K562 (cell line): ENCODE measurements at regions not wholly inside any gene's neighbourhood (a gene's known extent, or its start where the extent isn't known, plus 50 kb on each side); places are given as distances from the start of the nearest gene placed in this dataset.

Experiments used
- ATAC-seq: fragments of 200-7000 bp; cut with Tn5 transposase; 3 replicates; pipeline ENCODE4 v1.9.1; 2020; ENCODE audit warnings: moderate library complexity
- BruUV-seq: library from RNA; stranded (reverse); fragments of 400-500 nt; replicated peaks from 2 replicates; lab custom pipeline; 2021; lab: Mats Ljungman, UMichigan
- CTCF ChIA-PET: fragments of 300-600 bp; formaldehyde crosslinking; extraction: SDS; loops from one replicate; lab custom pipeline; 2021; ENCODE audit warnings: low intra/inter-chr PET ratio; lab: Yijun Ruan, JAX
- POLR2A ChIA-PET: fragments of 300-600, 350-650 bp; sonication (Branson Sonifier 250); formaldehyde crosslinking; extraction: SDS; loops from one replicate; lab custom pipeline; 2021; ENCODE audit warnings: antibody characterized with exemption, inconsistent platforms; lab: Yijun Ruan, JAX
- DNase-seq, 4 experiments: peaks; one replicate each; pipeline versions ENCODE4 v3.0.0 to v3.0.0-alpha.2; 2011 to 2018; ENCODE audit warnings: low spot score in 3 of 4, mixed read lengths in 3 of 4; ENCODE audit errors: extremely low read depth in 1 of 4
- FAIRE-seq: peaks from 2 replicates; lab custom pipeline; 2011; peaks lifted over from hg19 to GRCh38; lab: Jason Lieb, UNC
- H2AFZ ChIP-seq: 2 replicates; pipeline ENCODE4 v1.6.0; 2011; ENCODE audit warnings: low read depth, low read length, control low read depth, inconsistent platforms
- H3K27ac ChIP-seq: fragments of 200-600 bp; 3 replicates; pipeline ENCODE4 v1.8.0; 2011; ENCODE audit warnings: low read depth, mild to moderate bottlenecking, control low read depth, inconsistent platforms, low read length, moderate library complexity, mixed read lengths; ENCODE audit errors: extremely low read depth
- H3K27me3 ChIP-seq, 2 experiments: fragments of 300-600 bp in 1 of 2; 2 replicates in 1 of 2; 3 replicates in 1 of 2; pipeline versions ENCODE4 v1.6.0 to v1.8.0; 2011; ENCODE audit warnings: inconsistent platforms in 2 of 2, low read length in 2 of 2, mild to moderate bottlenecking in 1 of 2, mixed read lengths in 1 of 2, moderate library complexity in 1 of 2; ENCODE audit not compliant: control insufficient read depth in 2 of 2, insufficient read depth in 2 of 2
- H3K36me3 ChIP-seq: fragments of 300-600 bp; 3 replicates; pipeline ENCODE4 v1.8.0; 2011; ENCODE audit warnings: mild to moderate bottlenecking, low read length, inconsistent platforms; ENCODE audit not compliant: control insufficient read depth, insufficient read depth
- H3K4me1 ChIP-seq, 2 experiments: fragments of 200-600 bp in 1 of 2; replicated peaks in 1 of 2; 2 replicates in 1 of 2; 3 replicates in 1 of 2; pipeline versions ENCODE4 v1.5.1 to v1.8.0; 2011; ENCODE audit warnings: inconsistent platforms in 2 of 2, low read length in 2 of 2, mild to moderate bottlenecking in 1 of 2, mixed read lengths in 1 of 2, moderate library complexity in 1 of 2; ENCODE audit not compliant: control insufficient read depth in 2 of 2, insufficient read depth in 2 of 2
- H3K4me2 ChIP-seq: 2 replicates; pipeline ENCODE4 v1.6.1; 2011; ENCODE audit warnings: low read length, control low read depth, inconsistent platforms, mixed read lengths; ENCODE audit not compliant: insufficient read depth
- H3K4me3 ChIP-seq: fragments of 200-600 bp; sonication (generic), shearing (Covaris generic); 2 replicates; pipeline ENCODE4 v1.5.1; 2016; ENCODE audit warnings: control low read depth, inconsistent platforms
- H3K79me2 ChIP-seq: fragments of 200-600 bp; 3 replicates; pipeline ENCODE4 v1.8.0; 2011; ENCODE audit warnings: low read length, inconsistent platforms; ENCODE audit not compliant: control insufficient read depth, insufficient read depth
- H3K9ac ChIP-seq, 2 experiments: 2 replicates each; pipeline versions ENCODE4 v1.6.0 to v1.6.1; 2011; ENCODE audit warnings: low read depth in 2 of 2, low read length in 2 of 2, control low read depth in 1 of 2, inconsistent platforms in 1 of 2, mild to moderate bottlenecking in 1 of 2, mixed read lengths in 1 of 2; ENCODE audit not compliant: insufficient read depth in 1 of 2
- H3K9me1 ChIP-seq: one replicate; pipeline ENCODE4 v1.6.0; 2011; ENCODE audit warnings: inconsistent platforms, mild to moderate bottlenecking, low read length, moderate library complexity; ENCODE audit not compliant: control insufficient read depth, insufficient read depth
- H3K9me3 ChIP-seq: replicated peaks from 2 replicates; pipeline ENCODE4 v1.5.1; 2011; ENCODE audit warnings: low read depth, low read length, inconsistent platforms; ENCODE audit not compliant: control insufficient read depth, insufficient read depth
- H4K20me1 ChIP-seq: replicated peaks from 2 replicates; pipeline ENCODE4 v1.6.1; 2011; ENCODE audit warnings: low read length, inconsistent platforms, mixed read lengths; ENCODE audit not compliant: control insufficient read depth, insufficient read depth
- BRD4 ChIP-seq: fragments of 200-600 bp; sonication (generic); IDR thresholded peaks from 2 replicates; pipeline ENCODE4 v1.6.1; 2017; ENCODE audit warnings: inconsistent platforms
- CREB1 ChIP-seq, 2 experiments: sonication (generic) in 1 of 2; formaldehyde crosslinking in 1 of 2; IDR thresholded peaks; 2 replicates each; pipeline versions ENCODE4 v1.6.1 to v1.8.0; 2012 to 2022; ENCODE audit warnings: inconsistent platforms in 1 of 2, mild to moderate bottlenecking in 1 of 2, missing genetic modification reagents in 1 of 2, moderate library complexity in 1 of 2
- KDM4B ChIP-seq, 2 experiments: fragments of 450-650 bp in 1 of 2; sonication (generic) in 1 of 2; IDR thresholded peaks; 2 replicates each; pipeline ENCODE4 v1.6.1; 2016 to 2017; ENCODE audit warnings: borderline replicate concordance in 2 of 2, antibody characterized with exemption in 1 of 2, low read depth in 1 of 2, mild to moderate bottlenecking in 1 of 2
- NFE2L1 ChIP-seq: fragments of 450-650 bp; IDR thresholded peaks from 2 replicates; pipeline ENCODE4 v1.6.1; 2016; ENCODE audit warnings: missing genetic modification characterization, low read depth, mild to moderate bottlenecking, missing compliant biosample characterization, moderate library complexity, borderline replicate concordance
- POLR2G ChIP-seq: fragments of 200-400 bp; formaldehyde crosslinking; IDR thresholded peaks from 2 replicates; pipeline ENCODE4 v1.6.1; 2017; ENCODE audit warnings: low read depth, mild to moderate bottlenecking, antibody characterized with exemption, low read length, moderate library complexity
- PPARD ChIP-seq: fragments of 250-450 bp; sonication (Bioruptor Pico); IDR thresholded peaks from 2 replicates; pipeline ENCODE4 v1.8.0; 2022; ENCODE audit warnings: inconsistent platforms, mild to moderate bottlenecking, moderate library complexity
- WGBS: fragments of 100-300 bp; shearing (Covaris generic); methylation state at CpG from one replicate; pipeline ENCODE4 v1.1.6; 2016; ENCODE audit warnings: low coverage, mixed read lengths; ENCODE audit not compliant: insufficient coverage; ENCODE audit errors: missing lambda C conversion rate; 5-methylcytosine and 5-hydroxymethylcytosine counted together
- in situ Hi-C: fragments of 300-500 bp; cut with MboI; formaldehyde crosslinking; loops from 4 replicates; pipeline ENCODE4 v1.15.0; 2018; ENCODE audit warnings: inconsistent platforms, mixed read lengths
- intact Hi-C: fragments of 100-400 bp; cut with micrococcal nuclease; formaldehyde crosslinking; loops from 2 replicates; pipeline ENCODE4 v1.14.2; 2022
- TF ChIP-seq, protein P1 (sequence below): fragments of 450-650 bp; formaldehyde crosslinking; IDR thresholded peaks from 2 replicates; pipeline ENCODE4 v1.4.0; 2020; ENCODE audit warnings: mild to moderate bottlenecking, moderate library complexity
- TF ChIP-seq, protein P2 (sequence below): fragments of 450-650 bp; IDR thresholded peaks from 2 replicates; pipeline ENCODE4 v1.6.1; 2018; ENCODE audit not compliant: partially characterized antibody
- TF ChIP-seq, protein P3 (sequence below): fragments of 450-650 bp; conservative IDR thresholded peaks from 2 replicates; pipeline ENCODE4 v1.6.1; 2016; ENCODE audit warnings: missing genetic modification characterization, low read depth, mild to moderate bottlenecking, missing compliant biosample characterization, moderate library complexity
- TF ChIP-seq, protein P4 (sequence below), 3 experiments: fragments of 200-800 bp in 1 of 3; fragments of 250-450 bp in 1 of 3; fragments of 450-650 bp in 1 of 3; sonication (Bioruptor Pico) in 1 of 3; sonication (Bioruptor generic) in 1 of 3; formaldehyde crosslinking in 1 of 3; IDR thresholded peaks; 2 replicates each; pipeline versions ENCODE4 v1.6.1 to v1.8.0; 2016 to 2022; ENCODE audit warnings: mild to moderate bottlenecking in 2 of 3, missing genetic modification characterization in 2 of 3, missing compliant biosample characterization in 1 of 3, moderate library complexity in 1 of 3

DNA sequence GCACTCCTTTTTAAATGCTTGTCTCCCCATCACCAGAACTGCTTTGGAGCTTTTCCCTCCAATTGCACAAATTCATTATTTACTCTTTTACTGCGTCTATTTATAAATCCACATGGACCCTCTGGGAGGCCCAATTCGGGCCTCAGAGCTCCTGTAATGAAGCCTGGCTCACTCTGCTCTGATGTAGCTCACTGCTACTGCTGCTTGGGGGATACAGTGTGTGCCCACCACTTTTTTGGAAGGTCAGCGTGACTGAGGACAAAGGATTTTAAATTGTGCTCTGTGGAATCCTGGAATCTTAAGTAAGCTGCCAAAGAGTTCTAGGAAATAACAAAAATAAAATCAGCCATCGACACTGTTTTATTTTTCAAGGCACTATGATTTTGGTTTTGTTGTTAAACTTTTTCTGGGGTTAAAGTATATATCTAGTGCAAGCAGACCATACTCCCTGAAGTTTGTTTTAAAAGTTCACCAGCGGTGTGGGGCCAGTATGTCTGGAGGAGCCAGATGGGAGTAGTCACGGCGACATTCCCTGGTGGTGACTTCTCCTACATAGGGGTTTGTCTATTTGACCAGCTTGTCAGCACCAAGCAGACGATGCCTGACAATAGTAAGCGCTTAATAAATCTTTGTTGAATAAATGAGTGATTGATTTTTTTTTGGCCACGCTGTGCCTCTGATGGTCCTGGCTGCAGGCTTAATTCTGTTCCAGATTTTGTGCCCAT, 142.8 kb downstream of the TMEM38B start:
- Histone ChIP-seq H3K36me3 (no peaks in the 10 kb centered on the region), H3K4me1 (no peaks in the 10 kb centered on the region; a peak in 1 of 5 replicates), H3K9ac (no peak overlapping the region), H3K79me2 (no peaks in the 10 kb centered on the region), H3K4me3 (no peak overlapping the region), H3K4me2 (no peak overlapping the region), H3K27me3 (no peaks in the 10 kb centered on the region), H3K9me1 (no peaks in the 10 kb centered on the region), H3K27ac (no peak overlapping the region), H3K9me3 (no peaks in the 10 kb centered on the region), H4K20me1 (no peaks in the 10 kb centered on the region; the same call in 1 of the 2 replicates), H2AFZ (no peak overlapping the region)
- no peak for DNase-seq
- ChIA-PET CTCF (no interaction called here), POLR2A (interaction anchor here (0.6 kb wide), 1 partner anchor 42 kb away, joined by 3 read pairs; no protein-coding TSS in a partner anchor)
- BruUV-seq: no TSS peak
- intact Hi-C loops: no loop called here
- 7% methylated on average over 10 of the region's 10 CpGs for whole genome bisulfite sequencing
- no peak for FAIRE-seq
- in situ Hi-C loops: loop anchor here (25.0 kb wide), 1 partner anchor 225 kb away; no protein-coding TSS in a partner anchor
- no peak; the same call in 2 of the 3 replicates for ATAC-seq
- TF ChIP-seq, protein P1, sequence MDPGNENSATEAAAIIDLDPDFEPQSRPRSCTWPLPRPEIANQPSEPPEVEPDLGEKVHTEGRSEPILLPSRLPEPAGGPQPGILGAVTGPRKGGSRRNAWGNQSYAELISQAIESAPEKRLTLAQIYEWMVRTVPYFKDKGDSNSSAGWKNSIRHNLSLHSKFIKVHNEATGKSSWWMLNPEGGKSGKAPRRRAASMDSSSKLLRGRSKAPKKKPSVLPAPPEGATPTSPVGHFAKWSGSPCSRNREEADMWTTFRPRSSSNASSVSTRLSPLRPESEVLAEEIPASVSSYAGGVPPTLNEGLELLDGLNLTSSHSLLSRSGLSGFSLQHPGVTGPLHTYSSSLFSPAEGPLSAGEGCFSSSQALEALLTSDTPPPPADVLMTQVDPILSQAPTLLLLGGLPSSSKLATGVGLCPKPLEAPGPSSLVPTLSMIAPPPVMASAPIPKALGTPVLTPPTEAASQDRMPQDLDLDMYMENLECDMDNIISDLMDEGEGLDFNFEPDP (CRISPR knock-in tag): no peak
- TF ChIP-seq CREB1 (IDR thresholded peaks at IDR 0.05): no peak
- no peak for TF ChIP-seq CREB1 (CRISPR knock-in tag; IDR thresholded peaks at IDR 0.05)
- TF ChIP-seq, protein P2, sequence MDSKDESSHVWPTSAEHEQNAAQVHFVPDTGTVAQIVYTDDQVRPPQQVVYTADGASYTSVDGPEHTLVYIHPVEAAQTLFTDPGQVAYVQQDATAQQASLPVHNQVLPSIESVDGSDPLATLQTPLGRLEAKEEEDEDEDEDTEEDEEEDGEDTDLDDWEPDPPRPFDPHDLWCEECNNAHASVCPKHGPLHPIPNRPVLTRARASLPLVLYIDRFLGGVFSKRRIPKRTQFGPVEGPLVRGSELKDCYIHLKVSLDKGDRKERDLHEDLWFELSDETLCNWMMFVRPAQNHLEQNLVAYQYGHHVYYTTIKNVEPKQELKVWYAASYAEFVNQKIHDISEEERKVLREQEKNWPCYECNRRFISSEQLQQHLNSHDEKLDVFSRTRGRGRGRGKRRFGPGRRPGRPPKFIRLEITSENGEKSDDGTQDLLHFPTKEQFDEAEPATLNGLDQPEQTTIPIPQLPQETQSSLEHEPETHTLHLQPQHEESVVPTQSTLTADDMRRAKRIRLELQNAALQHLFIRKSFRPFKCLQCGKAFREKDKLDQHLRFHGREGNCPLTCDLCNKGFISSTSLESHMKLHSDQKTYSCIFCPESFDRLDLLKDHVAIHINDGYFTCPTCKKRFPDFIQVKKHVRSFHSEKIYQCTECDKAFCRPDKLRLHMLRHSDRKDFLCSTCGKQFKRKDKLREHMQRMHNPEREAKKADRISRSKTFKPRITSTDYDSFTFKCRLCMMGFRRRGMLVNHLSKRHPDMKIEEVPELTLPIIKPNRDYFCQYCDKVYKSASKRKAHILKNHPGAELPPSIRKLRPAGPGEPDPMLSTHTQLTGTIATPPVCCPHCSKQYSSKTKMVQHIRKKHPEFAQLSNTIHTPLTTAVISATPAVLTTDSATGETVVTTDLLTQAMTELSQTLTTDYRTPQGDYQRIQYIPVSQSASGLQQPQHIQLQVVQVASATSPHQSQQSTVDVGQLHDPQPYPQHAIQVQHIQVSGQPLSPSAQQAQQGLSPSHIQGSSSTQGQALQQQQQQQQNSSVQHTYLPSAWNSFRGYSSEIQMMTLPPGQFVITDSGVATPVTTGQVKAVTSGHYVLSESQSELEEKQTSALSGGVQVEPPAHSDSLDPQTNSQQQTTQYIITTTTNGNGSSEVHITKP: no peak
- TF ChIP-seq POLR2G: no peak
- no peak for TF ChIP-seq NFE2L1 (tag)
- TF ChIP-seq PPARD (CRISPR knock-in tag): no peak
- TF ChIP-seq, protein P3, sequence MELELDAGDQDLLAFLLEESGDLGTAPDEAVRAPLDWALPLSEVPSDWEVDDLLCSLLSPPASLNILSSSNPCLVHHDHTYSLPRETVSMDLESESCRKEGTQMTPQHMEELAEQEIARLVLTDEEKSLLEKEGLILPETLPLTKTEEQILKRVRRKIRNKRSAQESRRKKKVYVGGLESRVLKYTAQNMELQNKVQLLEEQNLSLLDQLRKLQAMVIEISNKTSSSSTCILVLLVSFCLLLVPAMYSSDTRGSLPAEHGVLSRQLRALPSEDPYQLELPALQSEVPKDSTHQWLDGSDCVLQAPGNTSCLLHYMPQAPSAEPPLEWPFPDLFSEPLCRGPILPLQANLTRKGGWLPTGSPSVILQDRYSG: no peak
- TF ChIP-seq, protein P4, sequence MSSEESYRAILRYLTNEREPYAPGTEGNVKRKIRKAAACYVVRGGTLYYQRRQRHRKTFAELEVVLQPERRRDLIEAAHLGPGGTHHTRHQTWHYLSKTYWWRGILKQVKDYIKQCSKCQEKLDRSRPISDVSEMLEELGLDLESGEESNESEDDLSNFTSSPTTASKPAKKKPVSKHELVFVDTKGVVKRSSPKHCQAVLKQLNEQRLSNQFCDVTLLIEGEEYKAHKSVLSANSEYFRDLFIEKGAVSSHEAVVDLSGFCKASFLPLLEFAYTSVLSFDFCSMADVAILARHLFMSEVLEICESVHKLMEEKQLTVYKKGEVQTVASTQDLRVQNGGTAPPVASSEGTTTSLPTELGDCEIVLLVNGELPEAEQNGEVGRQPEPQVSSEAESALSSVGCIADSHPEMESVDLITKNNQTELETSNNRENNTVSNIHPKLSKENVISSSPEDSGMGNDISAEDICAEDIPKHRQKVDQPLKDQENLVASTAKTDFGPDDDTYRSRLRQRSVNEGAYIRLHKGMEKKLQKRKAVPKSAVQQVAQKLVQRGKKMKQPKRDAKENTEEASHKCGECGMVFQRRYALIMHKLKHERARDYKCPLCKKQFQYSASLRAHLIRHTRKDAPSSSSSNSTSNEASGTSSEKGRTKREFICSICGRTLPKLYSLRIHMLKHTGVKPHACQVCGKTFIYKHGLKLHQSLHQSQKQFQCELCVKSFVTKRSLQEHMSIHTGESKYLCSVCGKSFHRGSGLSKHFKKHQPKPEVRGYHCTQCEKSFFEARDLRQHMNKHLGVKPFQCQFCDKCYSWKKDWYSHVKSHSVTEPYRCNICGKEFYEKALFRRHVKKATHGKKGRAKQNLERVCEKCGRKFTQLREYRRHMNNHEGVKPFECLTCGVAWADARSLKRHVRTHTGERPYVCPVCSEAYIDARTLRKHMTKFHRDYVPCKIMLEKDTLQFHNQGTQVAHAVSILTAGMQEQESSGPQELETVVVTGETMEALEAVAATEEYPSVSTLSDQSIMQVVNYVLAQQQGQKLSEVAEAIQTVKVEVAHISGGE (CRISPR knock-in tag; IDR thresholded peaks at IDR 0.05): no peak
- TF ChIP-seq BRD4: no peak
- no peak for TF ChIP-seq KDM4B (IDR thresholded peaks at IDR 0.05; ENCODE audit: borderline replicate concordance in 2 of 2, low read depth in 1 of 2)
